ENCODE measurements at regions not wholly inside any gene's neighbourhood (a gene's known extent, or its start where the extent isn't known, plus 50 kb on each side); places are given as distances from the start of the nearest gene placed in this dataset.
"Not testable (repeated sequence)": the region's sequence is repeated elsewhere in the genome, so short reads cannot be mapped to it uniquely, and the experiment has no call there.

DNA sequence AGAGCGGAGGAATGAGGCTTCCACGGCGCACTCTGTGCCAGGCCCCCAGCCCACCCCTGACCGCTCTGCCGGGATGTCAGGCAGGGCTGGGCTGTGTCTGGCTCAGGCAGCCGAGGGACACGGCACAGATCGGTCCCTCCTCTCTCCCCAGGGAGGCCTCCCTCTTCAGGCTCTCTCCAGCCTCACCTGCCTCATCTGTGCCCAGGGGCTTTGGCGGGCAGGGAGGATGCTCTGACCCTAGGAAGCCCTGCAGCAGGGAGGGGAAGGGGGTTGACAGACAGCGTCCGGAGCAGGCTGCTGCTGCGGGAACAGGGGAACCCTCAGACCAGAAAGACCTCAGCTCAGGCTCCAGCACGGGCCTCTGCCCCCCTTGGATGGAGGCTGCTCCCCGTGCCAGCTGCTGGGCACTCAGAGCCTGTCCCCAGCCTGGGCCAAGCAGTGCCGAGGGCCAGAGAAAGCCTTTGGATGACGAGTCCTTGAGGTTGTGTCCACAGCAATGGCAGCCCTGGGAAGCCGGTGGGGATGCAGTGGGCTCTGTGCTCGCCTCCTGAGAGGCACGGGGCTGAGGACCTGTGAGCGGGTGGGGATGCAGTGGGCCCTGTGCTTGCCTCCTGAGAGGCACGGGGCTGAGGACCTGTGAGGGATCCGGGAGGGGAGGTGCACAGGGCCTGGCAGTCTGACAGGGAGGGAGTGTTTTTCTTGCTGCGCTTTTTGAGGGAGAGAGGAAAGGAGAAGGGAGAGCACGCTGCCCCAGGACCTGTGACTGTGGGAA, 66.9 kb downstream of the FOXL3 start:
- no peak for DNase-seq

DNA sequence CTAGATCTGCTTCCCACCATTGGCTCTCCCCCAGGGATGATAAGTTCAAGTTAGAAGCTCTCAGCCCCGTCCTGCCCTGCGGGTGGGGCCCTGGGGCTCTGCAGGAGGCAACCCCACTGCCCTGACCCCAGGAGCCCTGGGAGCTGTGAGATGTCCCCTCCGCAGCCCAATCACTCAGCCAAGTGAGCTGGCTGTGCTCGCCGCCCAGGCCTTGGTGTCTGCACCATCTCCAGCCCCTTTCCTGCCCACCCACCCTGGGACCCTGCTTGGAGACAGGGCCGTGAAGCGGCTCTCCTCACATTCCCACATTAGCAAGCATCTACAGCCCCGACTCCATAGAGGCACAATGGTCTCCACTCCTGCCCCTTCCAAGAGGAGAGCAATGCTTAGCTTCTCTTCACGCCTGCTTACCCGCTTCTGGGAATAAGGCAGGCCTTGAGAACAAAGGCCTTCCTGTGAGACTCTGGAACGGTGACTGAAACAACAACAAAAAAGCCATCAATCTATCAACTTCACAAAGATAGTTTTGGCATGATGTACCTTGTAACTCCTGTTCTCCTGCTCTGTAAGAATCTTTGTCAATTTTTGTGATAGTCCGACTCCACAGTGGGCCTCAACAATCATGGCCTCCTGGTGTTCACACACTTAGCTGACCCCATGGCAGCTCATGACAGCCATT, 67.7 kb downstream of the FOXL3 start:
- DNase-seq: no peak

DNA sequence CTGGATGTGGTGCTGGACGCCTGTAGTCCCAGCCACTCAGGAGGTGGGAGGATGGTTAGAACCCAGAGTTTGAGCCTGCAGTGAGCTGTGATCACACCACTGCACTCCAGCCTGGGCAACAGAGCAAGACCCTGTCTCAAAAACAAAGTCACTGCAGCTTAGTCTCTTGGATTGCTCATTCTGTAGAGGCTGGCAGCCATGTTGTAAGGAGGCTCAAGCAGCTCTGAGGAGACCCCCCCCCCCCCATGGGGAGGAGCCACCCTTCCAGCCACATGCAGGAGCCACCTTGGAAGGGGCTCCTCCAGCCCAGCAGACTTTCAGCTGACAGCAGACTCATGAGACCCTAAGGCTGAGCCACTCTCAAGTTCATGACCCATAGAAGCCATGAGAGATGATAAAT, 68.4 kb downstream of the FOXL3 start:
- DNase-seq: no peak

DNA sequence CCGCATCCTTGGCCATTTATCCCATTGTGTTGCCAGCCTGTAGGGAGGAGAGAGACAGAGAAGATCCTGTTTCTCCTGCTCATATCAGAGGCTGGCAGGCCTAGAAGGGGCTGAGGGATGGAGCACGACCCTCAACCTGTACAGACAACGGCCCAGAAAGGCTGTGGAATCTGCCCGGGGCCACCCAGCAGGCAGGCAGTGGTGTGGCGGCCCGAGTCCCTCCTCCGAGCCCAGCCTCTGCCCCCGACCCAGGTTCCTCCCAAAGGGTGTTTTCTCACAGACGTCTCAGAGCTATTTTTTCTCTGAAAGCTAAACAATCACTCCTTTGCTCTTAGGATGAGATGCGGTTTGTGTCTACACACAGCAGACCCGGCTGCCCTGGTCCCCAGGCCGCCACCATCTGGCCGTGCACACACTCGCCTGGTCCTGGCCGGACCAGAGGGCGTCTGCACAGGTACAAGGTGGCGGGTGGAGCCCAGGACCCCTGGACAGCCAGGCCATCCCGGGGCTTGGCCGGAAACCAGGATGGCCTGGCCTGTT, 69.3 kb downstream of the FOXL3 start:
- no peak for DNase-seq

DNA sequence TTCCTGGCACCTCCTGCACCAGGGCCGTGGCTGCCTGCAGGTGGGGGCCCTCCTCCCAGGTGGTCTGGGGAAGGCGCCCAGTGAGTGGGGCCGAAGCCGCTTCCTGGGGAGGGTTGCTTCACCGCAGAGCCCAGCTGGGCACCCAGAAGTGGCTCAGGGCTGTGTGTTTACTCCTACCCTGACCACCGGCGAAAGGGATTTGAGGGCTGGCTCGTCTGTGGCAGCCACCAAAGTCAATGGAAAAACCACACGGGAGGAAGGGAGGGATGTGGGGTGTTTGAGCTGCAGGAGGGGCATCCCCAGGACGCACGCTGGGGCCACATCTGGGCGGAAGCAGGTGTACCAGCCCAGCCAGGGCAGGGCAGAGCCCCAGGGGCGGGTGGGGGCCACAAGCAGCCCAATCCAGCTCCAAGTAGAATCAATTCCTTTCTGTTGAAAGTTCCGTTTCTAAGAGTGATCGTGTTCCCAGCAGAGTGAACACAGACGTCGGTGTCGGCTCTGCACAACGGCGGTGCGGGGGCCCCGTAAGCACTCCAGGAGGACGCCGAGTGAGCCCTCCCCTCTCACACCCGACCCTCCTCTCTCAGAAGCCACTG, 69.9 kb downstream of the FOXL3 start:
- no peak for DNase-seq

DNA sequence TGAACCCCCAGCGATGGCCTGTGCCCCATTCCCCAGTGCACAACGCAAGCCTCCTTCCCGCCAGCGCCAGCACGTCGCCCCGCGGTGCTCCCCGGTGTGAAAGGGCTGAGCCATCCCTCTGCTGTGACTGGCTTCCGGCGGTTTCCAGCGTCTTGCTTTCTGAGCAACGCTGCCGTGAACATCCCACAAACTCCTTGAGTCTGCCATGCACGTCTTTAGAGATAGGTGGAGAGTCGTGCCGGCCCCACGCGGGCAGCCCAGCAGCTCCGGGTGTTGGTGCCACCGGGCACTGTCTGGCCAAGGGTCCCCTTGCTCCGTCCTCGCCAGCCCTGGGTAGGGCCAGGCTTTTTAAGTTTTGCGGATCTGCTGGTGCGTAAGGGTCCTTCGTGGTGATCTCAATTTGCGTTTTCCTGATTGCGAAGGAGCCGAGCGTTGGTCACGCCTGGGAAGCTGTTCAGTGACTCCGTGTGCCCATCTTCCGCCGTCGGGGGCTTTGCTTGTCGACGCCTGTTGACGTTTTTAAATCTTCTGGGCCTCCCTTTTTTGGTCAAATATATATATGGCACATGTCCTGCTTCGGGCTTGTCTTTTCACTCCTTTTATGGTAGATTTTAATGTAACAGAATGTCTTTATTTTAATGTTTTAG, 70.6 kb downstream of the FOXL3 start:
- peak; percentile 26 for DNase-seq

DNA sequence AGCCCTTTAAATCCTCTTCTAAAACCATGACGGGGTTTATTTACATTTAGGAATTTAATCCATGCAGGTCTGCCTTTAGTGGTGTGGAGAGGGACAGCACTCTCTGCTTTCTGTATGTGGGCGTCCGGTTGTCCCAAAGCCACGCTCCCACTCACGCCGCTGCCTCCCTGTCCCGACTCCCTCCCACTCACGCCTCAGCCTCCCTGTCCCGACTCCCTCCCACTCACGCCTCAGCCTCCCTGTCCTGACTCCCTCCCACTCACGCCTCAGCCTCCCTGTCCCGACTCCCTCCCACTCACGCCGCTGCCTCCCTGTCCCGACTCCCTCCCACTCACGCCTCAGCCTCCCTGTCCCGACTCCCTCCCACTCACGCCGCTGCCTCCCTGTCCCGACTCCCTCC, 71.2 kb downstream of the FOXL3 start:
- not testable (repeated sequence) for DNase-seq

DNA sequence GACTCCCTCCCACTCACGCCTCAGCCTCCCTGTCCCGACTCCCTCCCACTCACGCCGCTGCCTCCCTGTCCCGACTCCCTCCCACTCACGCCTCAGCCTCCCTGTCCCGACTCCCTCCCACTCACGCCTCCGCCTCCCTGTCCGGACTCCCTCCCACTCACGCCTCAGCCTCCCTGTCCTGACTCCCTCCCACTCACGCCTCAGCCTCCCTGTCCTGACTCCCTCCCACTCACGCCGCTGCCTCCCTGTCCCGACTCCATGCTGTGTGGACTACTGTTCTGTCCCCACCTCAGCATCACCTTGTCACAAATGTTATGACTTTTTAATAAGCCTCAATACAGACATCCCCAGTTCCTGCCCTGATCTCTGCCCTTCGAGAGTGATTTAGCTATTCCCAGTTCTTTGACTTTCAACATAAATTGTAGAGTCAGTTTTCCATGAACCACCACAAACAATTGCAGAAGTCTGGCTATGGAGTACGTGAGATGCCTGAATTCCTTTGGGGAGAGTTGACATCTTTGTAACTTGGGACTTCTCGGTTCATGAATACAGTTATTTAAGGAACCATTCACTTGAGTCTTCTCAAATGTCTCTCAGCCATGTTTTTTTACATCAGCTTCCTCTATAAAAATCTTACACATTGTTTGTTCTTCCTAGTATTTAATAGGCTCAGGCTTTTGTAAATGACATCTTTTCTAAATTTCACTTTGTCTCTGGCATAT, 71.9 kb downstream of the FOXL3 start:
- no peak for DNase-seq

DNA sequence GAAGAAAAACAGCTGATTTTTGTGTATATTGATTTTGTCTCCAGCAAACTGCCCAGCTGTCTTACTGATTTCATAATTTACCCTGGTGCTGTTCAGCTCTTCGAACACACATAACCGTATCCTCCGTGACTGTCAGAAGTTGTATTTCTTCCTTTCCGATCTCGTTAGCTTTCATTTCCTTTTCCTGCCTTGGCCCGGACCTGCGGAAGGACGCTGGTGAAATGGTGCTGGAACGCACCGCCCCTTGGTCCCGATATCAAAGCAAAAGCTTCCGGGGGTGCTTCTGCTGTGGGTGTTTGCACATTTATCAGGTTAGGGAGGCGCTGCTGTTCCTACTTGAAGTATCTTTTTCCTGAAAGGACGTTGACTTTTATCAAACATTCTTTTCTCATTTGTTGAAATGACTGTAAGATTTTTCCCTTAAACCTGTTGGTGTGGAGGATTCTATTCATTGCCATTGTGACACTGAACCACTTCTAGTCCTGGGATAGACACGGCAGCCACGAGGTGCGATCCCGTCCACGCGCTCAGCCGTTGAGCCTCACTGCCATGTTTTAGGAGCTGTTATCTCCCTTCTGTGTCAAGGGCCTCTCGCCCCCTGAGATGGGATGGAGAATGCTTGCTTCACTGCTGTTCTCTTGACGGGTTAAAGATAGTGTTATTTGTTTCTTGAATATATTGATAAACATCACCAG, 72.6 kb downstream of the FOXL3 start:
- DNase-seq: peak; percentile 61

DNA sequence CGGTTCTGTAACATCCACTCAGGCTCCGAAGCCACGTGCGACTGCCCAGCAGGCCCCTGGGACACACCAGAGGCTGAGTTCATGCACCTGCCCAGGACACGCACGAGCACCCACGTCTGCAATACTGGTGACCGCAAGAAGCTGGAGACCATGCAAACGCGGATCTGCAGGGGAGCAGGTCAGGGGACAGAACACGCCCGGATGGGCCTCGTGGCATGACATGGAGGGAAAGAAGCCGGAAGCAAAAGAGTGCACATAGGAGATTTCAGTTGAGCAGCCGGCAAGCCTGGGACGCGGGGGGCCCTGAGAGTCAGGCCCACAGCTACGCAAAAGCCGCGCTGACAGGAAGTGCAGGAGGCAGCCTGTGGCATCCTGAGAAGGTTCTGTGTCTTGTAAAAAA, 73.7 kb downstream of the FOXL3 start:
- no peak for DNase-seq

DNA sequence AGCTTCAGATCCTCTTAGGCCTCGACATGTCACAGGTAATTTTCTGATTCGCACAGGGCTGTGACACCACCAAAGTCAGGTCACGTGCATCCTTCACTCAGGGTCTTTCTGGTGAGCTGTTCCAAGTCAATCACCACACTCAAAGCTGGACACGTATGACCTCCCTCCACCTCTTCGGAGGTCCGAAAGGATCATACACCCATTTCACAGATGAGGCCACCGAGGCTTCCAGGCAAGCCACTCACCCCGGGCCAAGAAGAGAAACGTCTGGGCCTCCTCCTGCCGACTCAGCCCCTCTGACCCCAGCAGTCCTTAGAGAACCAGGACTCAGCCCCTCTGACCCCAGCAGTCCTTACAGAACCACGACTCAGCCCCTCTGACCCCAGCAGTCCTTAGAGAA, 74.6 kb downstream of the FOXL3 start:
- DNase-seq: no peak

DNA sequence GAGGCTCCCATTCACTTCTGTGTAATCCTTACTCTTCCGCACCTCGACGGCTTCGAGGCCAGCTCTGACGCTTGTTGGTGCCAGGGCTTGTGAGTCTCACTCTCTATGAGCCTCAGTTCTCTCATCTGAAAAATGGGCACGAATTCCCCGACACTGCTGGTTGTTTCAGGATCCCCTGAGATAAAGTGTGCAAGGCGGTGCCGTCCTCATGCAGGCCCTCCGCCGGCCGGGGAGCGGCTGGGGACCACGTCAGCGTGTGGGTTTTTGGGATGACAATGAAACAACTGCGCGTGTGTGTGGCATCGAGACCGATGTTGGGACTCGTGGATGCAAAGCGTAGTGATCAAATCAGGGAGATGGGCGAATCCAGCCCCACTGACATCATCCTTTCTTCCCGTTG, 75.6 kb downstream of the FOXL3 start:
- DNase-seq: no peak

DNA sequence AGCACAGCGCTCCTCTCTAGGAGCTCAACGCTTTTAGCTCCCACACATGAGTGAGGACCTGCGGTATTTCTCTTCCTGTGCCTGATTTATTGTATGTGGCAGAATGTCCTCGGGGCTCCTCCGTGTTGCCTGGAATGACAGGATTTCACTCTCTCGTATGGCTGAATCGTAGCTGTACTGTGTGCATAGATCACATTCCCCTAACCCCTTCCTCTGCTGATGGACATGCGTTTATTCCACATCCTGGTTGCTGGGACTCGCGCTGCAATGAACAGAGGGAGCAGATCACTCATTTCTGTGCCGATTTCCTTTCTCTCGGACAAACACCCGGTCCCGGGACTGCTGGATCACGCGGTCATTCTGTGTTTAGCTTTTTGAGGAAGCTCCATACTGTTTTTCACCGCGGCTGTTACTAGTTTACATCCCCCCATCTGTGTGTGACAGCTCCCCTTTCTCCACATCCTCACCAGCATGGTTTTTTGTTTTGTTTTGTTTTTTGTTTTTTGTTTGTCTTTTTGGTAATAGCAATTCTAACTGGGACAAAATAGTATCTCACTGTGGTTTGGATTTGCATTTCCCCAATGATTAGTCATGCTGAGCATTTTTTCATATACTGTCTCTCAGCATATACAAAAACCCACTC, 76.3 kb downstream of the FOXL3 start:
- no peak for DNase-seq

DNA sequence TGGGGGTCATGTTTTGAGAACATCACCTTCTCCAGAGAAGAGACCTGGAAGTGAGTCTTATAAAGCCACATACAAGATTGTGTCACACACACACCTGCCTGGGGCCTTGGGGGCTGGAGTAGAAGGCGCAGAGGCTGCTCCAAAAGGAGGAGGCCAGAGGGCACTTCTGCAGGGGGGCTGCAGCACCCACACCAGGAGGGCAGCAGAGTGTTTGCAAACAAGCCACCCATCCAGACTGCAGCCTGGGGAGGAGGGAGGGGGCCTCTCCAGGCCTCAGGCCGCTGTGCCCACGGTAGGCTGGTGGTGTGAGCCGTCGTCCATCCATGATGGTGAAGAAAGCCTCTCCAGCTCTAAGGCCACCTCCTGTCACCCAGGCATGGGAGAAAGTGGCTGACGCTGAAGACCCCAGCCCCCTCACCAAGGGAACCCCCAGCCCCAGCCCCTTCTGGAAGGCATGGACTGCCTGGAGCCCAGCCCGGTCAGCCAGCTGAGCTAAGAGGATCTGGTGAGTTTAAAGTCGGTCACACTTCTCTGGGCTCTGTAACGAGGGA, 77.5 kb downstream of the FOXL3 start:
- DNase-seq: no peak

DNA sequence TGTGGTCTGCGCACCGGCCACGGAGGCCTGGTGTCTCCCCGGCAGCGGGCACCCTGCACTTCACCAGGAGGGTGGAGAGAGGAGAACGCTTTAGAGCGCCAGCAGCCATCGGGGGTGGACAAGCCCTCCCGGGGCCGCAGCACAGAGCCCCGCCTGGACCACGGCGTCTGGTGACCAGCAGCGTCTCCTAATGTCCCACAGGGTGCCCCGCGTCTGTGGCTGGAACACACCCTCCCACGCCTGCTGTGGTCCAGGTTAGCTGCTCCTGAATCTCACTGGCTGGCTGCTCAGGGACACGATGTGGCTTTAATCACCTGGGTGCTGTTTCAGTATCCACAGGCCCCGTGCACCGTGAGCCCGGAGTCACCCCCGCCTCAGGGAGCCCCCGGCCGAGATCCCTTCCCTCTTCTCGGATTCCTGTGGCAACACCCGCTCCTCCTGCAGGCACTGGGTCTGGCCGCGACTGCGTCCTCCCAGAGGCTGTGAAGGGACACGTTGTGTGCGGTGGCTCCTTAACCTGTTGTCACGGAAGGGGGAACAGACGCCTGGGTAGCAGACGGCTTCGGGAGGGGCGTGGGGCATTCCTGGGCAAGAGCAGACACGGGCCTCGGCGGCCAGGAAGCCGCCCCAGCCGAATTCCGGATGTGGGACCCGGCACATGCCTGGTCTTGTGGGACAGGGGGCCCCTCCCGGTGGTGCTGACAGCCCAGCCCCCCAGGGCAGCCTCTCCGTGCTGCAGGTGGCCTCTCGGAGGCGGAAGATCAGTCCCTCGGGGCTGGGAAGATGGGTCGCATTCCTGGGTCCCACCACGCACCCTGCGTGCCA, 78.9 kb downstream of the FOXL3 start:
- DNase-seq: no peak

DNA sequence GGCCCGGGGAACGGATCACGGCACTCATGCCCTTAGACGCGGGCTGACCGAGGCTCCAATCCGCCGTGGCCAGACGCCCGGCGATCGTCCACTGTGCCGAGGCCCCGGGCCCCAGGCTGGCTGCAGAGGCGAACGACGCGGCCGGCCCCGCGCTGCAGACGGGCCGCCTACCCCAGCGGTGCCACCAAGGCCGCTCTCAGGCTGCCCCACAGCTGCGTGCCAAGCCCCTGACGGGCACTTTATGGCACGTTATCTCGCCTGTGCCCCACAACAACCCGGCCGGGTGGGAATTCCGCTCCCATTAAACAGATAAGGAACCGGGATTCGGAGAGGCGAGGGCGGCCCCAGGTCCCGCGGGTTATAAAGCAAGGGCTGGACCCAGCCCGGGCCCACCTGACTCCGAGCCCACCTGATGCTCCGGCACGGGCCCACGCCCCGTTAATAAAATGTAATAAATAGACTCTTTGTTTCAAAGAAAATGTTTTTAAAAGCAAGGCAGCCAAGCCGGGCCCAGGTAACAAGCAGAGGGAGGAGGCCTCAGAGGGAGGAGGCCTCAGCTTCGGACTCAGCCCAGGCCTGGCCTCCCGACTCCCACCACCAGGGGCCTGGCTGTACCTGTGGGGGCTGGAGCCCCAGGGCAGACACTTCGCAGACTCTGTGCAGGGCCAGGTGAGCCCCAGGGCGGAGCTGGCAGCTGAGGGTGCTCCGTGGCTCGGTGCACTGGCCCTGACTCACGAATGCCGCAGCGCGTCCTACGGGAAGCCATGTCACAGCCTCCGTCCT, 79.7 kb downstream of the FOXL3 start:
- no peak for DNase-seq

DNA sequence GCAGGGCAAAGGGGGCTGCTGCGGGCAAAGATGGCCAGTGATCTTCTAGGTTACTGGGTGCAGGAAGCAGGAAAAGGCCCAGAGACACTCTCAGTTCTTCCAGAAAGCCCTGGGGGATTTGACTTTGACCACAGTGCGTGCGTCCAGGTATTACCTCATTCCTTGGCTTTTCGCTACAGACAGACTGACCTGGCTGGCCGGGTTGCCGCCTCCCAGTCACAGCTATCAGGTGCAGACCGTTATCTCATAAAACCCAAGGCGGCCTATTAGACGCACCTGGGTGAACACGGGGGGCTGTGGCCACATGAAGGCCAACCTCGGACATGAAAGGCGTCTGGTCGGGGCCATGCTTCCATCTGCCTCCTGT, 80.3 kb downstream of the FOXL3 start:
- DNase-seq: no peak

DNA sequence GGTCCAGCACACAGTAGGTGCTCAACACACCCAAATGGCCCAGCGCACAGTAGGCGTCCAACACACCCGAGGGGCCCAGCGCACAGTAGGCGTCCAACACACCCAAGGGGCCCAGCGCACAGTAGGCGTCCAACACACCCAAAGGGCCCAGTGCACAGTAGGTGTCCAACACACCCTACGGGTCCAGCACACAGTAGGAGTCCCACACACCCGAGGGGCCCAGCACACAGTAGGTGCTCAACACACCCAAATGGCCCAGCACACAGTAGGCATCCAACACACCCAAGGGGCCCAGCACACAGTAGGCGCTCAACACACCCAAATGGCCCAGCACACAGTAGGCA, 80.8 kb downstream of the FOXL3 start:
- no peak for DNase-seq

DNA sequence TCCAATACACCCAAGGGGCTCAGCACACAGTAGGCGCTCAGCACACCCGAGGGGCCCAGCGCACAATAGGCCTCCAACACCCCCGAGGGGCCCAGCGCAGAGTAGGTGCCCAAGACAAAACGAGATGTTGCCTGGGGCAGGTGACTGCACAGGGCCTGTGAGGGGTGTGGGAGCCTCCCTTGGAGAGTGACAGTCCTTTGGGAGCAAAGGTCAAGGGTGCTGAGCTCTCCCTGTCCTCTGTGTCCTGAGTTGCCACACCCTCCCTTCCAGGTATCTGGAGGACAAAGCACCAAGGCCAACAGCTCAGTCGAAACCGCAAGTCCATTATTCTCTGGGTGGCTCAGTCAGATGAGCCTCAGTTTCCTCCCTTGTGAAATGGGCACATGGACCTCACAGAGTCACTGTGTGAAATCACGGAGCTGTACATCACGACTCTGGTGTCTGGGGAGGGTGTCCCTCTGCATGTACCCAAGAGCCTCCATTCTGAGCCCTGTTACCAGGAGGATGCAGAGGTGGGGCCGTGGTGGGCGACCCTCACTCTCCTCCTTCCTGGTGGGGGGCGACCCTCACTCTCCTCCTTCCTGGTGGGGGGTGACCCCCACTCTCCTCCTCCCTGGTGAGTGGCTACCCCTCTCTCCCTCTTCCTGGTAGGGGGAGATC, 81.3 kb downstream of the FOXL3 start:
- no peak for DNase-seq

Measured in activated CD4-positive, alpha-beta T cell treated with anti-CD3 and anti-CD28 coated beads, Interleukin-2, amount 50 U/mL, for 16 hours (primary cell).